ENCODE measurements at regions not wholly inside any gene's neighbourhood (a gene's known extent, or its start where the extent isn't known, plus 50 kb on each side); places are given as distances from the start of the nearest gene placed in this dataset.
"Not testable (repeated sequence)": the region's sequence is repeated elsewhere in the genome, so short reads cannot be mapped to it uniquely, and the experiment has no call there.

- H3K27me3 Mint-ChIP-seq, result no peaks in the 10 kb centered on the region
- no peaks in the 10 kb centered on the region for H3K36me3 Mint-ChIP-seq
- H3K4me1 Mint-ChIP-seq, result no peaks in the 10 kb centered on the region
- H3K4me3 Mint-ChIP-seq, result no peak overlapping the region
- H3K9me3 Mint-ChIP-seq, result peaks cover 0 to 4% (median 0%) of the 10 kb centered on the region in 7 donors
- ATAC-seq (ENCODE audit: low read depth in 2 of 2), result no peak
- H3K27ac Mint-ChIP-seq, result no peak overlapping the region
- no peak for DNase-seq
Measured at GRCh38 chr1:60657926-60658325, 424.4 kb upstream of the NFIA start.

- peaks cover 0 to 11% (median 0%) of the 10 kb centered on the region in 7 donors for H3K9me3 Mint-ChIP-seq
- H3K4me3 Mint-ChIP-seq, result no peak overlapping the region
- H3K27me3 Mint-ChIP-seq, result no peaks in the 10 kb centered on the region
Measured at GRCh38 chr1:60655679-60656355, 426.5 kb upstream of the NFIA start.

GRCh38 chr1:60640033-60640551 lies 442.3 kb upstream of the NFIA start:
- H3K36me3 Mint-ChIP-seq; DNase-seq; ATAC-seq (ENCODE audit: low read depth in 2 of 2); H3K4me1 Mint-ChIP-seq; H3K27me3 Mint-ChIP-seq; H3K4me3 Mint-ChIP-seq; H3K9me3 Mint-ChIP-seq; H3K27ac Mint-ChIP-seq: not testable (repeated sequence)

More at GRCh38 chr1:60655679-60656355, 426.5 kb upstream of the NFIA start:
- no peaks in the 10 kb centered on the region for H3K36me3 Mint-ChIP-seq
- no peak overlapping the region for H3K27ac Mint-ChIP-seq
- ATAC-seq (ENCODE audit: low read depth in 2 of 2) (no peak), DNase-seq (no peak)
- no peaks in the 10 kb centered on the region for H3K4me1 Mint-ChIP-seq

GRCh38 chr1:60639287-60639686 lies 443.1 kb upstream of the NFIA start:
- peaks cover 0 to 8% (median 0%) of the 10 kb centered on the region in 3 donors for H3K27me3 Mint-ChIP-seq
- no peak overlapping the region for H3K4me3 Mint-ChIP-seq

GRCh38 chr1:60637651-60638050 lies 444.7 kb upstream of the NFIA start:
- Mint-ChIP-seq H3K4me3 (no peak overlapping the region), H3K36me3 (no peaks in the 10 kb centered on the region), H3K27ac (no peak overlapping the region), H3K27me3 (peaks cover 0 to 8% (median 0%) of the 10 kb centered on the region in 3 donors), H3K9me3 (peaks cover 0 to 3% (median 0%) of the 10 kb centered on the region in 7 donors), H3K4me1 (no peaks in the 10 kb centered on the region)
- no peak for DNase-seq
- no peak for ATAC-seq (ENCODE audit: low read depth in 2 of 2)

More at GRCh38 chr1:60639287-60639686, 443.1 kb upstream of the NFIA start:
- no peak for ATAC-seq (ENCODE audit: low read depth in 2 of 2)
- DNase-seq, result no peak
- peaks cover 0 to 3% (median 0%) of the 10 kb centered on the region in 7 donors for H3K9me3 Mint-ChIP-seq
- H3K4me1 Mint-ChIP-seq, result no peaks in the 10 kb centered on the region
- no peaks in the 10 kb centered on the region for H3K36me3 Mint-ChIP-seq
- no peak overlapping the region for H3K27ac Mint-ChIP-seq

GRCh38 chr1:60636946-60637345 lies 445.4 kb upstream of the NFIA start:
- H3K27me3 Mint-ChIP-seq, result peaks cover 0 to 13% (median 0%) of the 10 kb centered on the region in 3 donors
- H3K4me1 Mint-ChIP-seq, result no peaks in the 10 kb centered on the region
- H3K4me3 Mint-ChIP-seq, result no peak overlapping the region
- H3K27ac Mint-ChIP-seq, result no peak overlapping the region
- peaks cover 0 to 3% (median 0%) of the 10 kb centered on the region in 7 donors for H3K9me3 Mint-ChIP-seq
- ATAC-seq (ENCODE audit: low read depth in 2 of 2) (no peak), DNase-seq (no peak)
- no peaks in the 10 kb centered on the region for H3K36me3 Mint-ChIP-seq

GRCh38 chr1:60634106-60634505 lies 448.3 kb upstream of the NFIA start:
- peaks cover 0 to 2% (median 0%) of the 10 kb centered on the region in 7 donors for H3K9me3 Mint-ChIP-seq
- no peaks in the 10 kb centered on the region for H3K36me3 Mint-ChIP-seq
- ATAC-seq (ENCODE audit: low read depth in 2 of 2) (no peak), DNase-seq (no peak)
- no peaks in the 10 kb centered on the region for H3K4me1 Mint-ChIP-seq
- peaks cover 0 to 16% (median 0%) of the 10 kb centered on the region in 3 donors for H3K27me3 Mint-ChIP-seq
- H3K27ac Mint-ChIP-seq, result no peak overlapping the region
- no peak overlapping the region for H3K4me3 Mint-ChIP-seq

GRCh38 chr1:60622486-60622885 lies 459.9 kb upstream of the NFIA start:
- Mint-ChIP-seq H3K36me3 (no peaks in the 10 kb centered on the region), H3K9me3 (peaks cover 0 to 3% (median 0%) of the 10 kb centered on the region in 7 donors), H3K4me1 (no peaks in the 10 kb centered on the region), H3K4me3 (no peak overlapping the region), H3K27me3 (peaks cover 0 to 11% (median 0%) of the 10 kb centered on the region in 3 donors), H3K27ac (no peak overlapping the region)
- no peak for ATAC-seq (ENCODE audit: low read depth in 2 of 2)
- no peak for DNase-seq

- no peak overlapping the region for H3K4me3 Mint-ChIP-seq
- H3K36me3 Mint-ChIP-seq, result no peaks in the 10 kb centered on the region
- H3K27ac Mint-ChIP-seq, result no peak overlapping the region
- peaks cover 0 to 8% (median 0%) of the 10 kb centered on the region in 7 donors for H3K9me3 Mint-ChIP-seq
- DNase-seq, result no peak
- H3K27me3 Mint-ChIP-seq, result peaks cover 0 to 11% (median 0%) of the 10 kb centered on the region in 3 donors
- no peaks in the 10 kb centered on the region for H3K4me1 Mint-ChIP-seq
- no peak for ATAC-seq (ENCODE audit: low read depth in 2 of 2)
Measured at GRCh38 chr1:60621368-60621851, 461.0 kb upstream of the NFIA start.

- Mint-ChIP-seq H3K27me3 (peaks cover 0 to 11% (median 0%) of the 10 kb centered on the region in 3 donors), H3K4me1 (no peaks in the 10 kb centered on the region), H3K27ac (no peak overlapping the region), H3K4me3 (no peak overlapping the region), H3K36me3 (no peaks in the 10 kb centered on the region), H3K9me3 (peaks cover 0 to 8% (median 0%) of the 10 kb centered on the region in 7 donors)
- no peak for ATAC-seq (ENCODE audit: low read depth in 2 of 2)
- no peak for DNase-seq
Measured at GRCh38 chr1:60620087-60620486, 462.3 kb upstream of the NFIA start.

GRCh38 chr1:60619581-60619980 lies 462.8 kb upstream of the NFIA start:
- ATAC-seq (ENCODE audit: low read depth in 2 of 2), result no peak
- Mint-ChIP-seq H3K9me3 (peaks cover 0 to 8% (median 0%) of the 10 kb centered on the region in 7 donors), H3K4me1 (no peaks in the 10 kb centered on the region), H3K4me3 (no peak overlapping the region), H3K27me3 (peaks cover 0 to 11% (median 0%) of the 10 kb centered on the region in 3 donors), H3K36me3 (no peaks in the 10 kb centered on the region), H3K27ac (no peak overlapping the region)
- no peak for DNase-seq

GRCh38 chr1:60615666-60616065 lies 466.7 kb upstream of the NFIA start:
- Mint-ChIP-seq H3K4me1 (no peaks in the 10 kb centered on the region), H3K27me3 (no peaks in the 10 kb centered on the region), H3K4me3 (no peak overlapping the region), H3K36me3 (no peaks in the 10 kb centered on the region), H3K9me3 (peaks cover 0 to 5% (median 0%) of the 10 kb centered on the region in 7 donors), H3K27ac (no peak overlapping the region)
- no peak for DNase-seq
- no peak for ATAC-seq (ENCODE audit: low read depth in 2 of 2)

GRCh38 chr1:60612790-60613189 lies 469.6 kb upstream of the NFIA start:
- no peak overlapping the region for H3K27ac Mint-ChIP-seq
- H3K4me1 Mint-ChIP-seq, result no peaks in the 10 kb centered on the region
- peaks cover 0 to 9% (median 1%) of the 10 kb centered on the region in 7 donors for H3K9me3 Mint-ChIP-seq
- ATAC-seq (ENCODE audit: low read depth in 2 of 2) (no peak), DNase-seq (no peak)
- no peaks in the 10 kb centered on the region for H3K36me3 Mint-ChIP-seq
- no peaks in the 10 kb centered on the region for H3K27me3 Mint-ChIP-seq
- no peak overlapping the region for H3K4me3 Mint-ChIP-seq

GRCh38 chr1:60606921-60607320 lies 475.4 kb upstream of the NFIA start:
- H3K9me3 Mint-ChIP-seq, result peaks cover 2 to 21% (median 10%) of the 10 kb centered on the region in 7 donors
- H3K36me3 Mint-ChIP-seq; ATAC-seq (ENCODE audit: low read depth in 2 of 2); H3K27me3 Mint-ChIP-seq; H3K4me3 Mint-ChIP-seq; DNase-seq; H3K27ac Mint-ChIP-seq; H3K4me1 Mint-ChIP-seq: not testable (repeated sequence)

Data from naive B cell (primary cell).